CD14-positive monocyte (primary cell): ENCODE measurements at regions not wholly inside any gene's neighbourhood (a gene's known extent, or its start where the extent isn't known, plus 50 kb on each side); places are given as distances from the start of the nearest gene placed in this dataset.

Source experiments
- DNase-seq, 3 donors: peaks; one replicate each; pipeline ENCODE4 v3.0.0-alpha.2; 2011 to 2022
- H2AFZ ChIP-seq: 2 replicates; pipeline ENCODE4 v1.6.0; 2012; ENCODE audit warnings: mild to moderate bottlenecking, low read depth, low read length, inconsistent platforms; ENCODE audit not compliant: insufficient read depth, poor library complexity, severe bottlenecking
- H3K27ac ChIP-seq, 2 donors: 1 replicate in 1 of 2; 2 replicates in 1 of 2; pipeline ENCODE4 v1.5.1; 2012 to 2013; ENCODE audit warnings: low read length in 2 of 2, control low read depth in 1 of 2, inconsistent platforms in 1 of 2, low read depth in 1 of 2, mild to moderate bottlenecking in 1 of 2
- H3K27me3 ChIP-seq, 2 donors: one replicate each; pipeline versions ENCODE4 v1.6.0 to v1.6.1; 2011 to 2013; ENCODE audit warnings: low read length in 2 of 2; ENCODE audit not compliant: control insufficient read depth in 2 of 2, insufficient read depth in 2 of 2
- H3K36me3 ChIP-seq, 2 donors: replicated peaks in 1 of 2; 1 replicate in 1 of 2; 2 replicates in 1 of 2; pipeline versions ENCODE4 v1.5.1 to v1.6.1; 2012 to 2013; ENCODE audit warnings: low read length in 2 of 2, control low read depth in 1 of 2, inconsistent platforms in 1 of 2, mild to moderate bottlenecking in 1 of 2; ENCODE audit not compliant: insufficient read depth in 2 of 2, control insufficient read depth in 1 of 2
- H3K4me1 ChIP-seq, 2 donors: 1 replicate in 1 of 2; 2 replicates in 1 of 2; pipeline versions ENCODE4 v1.5.1 to v1.6.1; 2012 to 2013; ENCODE audit warnings: low read length in 2 of 2, control low read depth in 1 of 2, inconsistent platforms in 1 of 2, mild to moderate bottlenecking in 1 of 2, moderate library complexity in 1 of 2; ENCODE audit not compliant: insufficient read depth in 2 of 2, control insufficient read depth in 1 of 2
- H3K4me2 ChIP-seq: replicated peaks from 2 replicates; pipeline ENCODE3; 2012; ENCODE audit warnings: low read length, moderate library complexity, mild to moderate bottlenecking; ENCODE audit not compliant: poor library complexity, severe bottlenecking; ENCODE audit errors: extremely low read depth
- H3K4me3 ChIP-seq, 3 experiments: fragments of 200-600 bp in 1 of 3; sonication (generic) in 1 of 3; replicated peaks in 1 of 3; 1 replicate in 2 of 3; 2 replicates in 1 of 3; pipeline ENCODE4 v1.5.1; 2011 to 2013; ENCODE audit warnings: low read length in 3 of 3, mild to moderate bottlenecking in 3 of 3, control low read depth in 2 of 3, low read depth in 2 of 3, inconsistent platforms in 1 of 3, moderate library complexity in 1 of 3
- H3K79me2 ChIP-seq: 2 replicates; pipeline ENCODE4 v1.6.0; 2012; ENCODE audit warnings: mild to moderate bottlenecking, control low read depth, inconsistent platforms, low read length, moderate library complexity; ENCODE audit not compliant: insufficient read depth
- H3K9ac ChIP-seq: 2 replicates; pipeline ENCODE4 v1.6.0; 2017; ENCODE audit warnings: low read length, mild to moderate bottlenecking; ENCODE audit not compliant: insufficient read depth, poor library complexity, severe bottlenecking
- H3K9me3 ChIP-seq, 2 donors: replicated peaks in 1 of 2; 1 replicate in 1 of 2; 2 replicates in 1 of 2; pipeline versions ENCODE4 v1.5.1 to v1.6.1; 2012 to 2013; ENCODE audit warnings: low read length in 2 of 2, control low read depth in 1 of 2; ENCODE audit not compliant: control insufficient read depth in 1 of 2, insufficient read depth in 1 of 2
- H4K20me1 ChIP-seq: 2 replicates; pipeline ENCODE4 v1.6.0; 2012; ENCODE audit warnings: mild to moderate bottlenecking, low read length, control low read depth, moderate library complexity; ENCODE audit not compliant: insufficient read depth
- H3K27ac Mint-ChIP-seq, 7 donors: one replicate each; pipeline ENCODE4 v1.8.0; 2020; ENCODE audit warnings: mild to moderate bottlenecking in 7 of 7, mixed read lengths in 7 of 7, moderate library complexity in 6 of 7, inconsistent platforms in 2 of 7
- H3K27me3 Mint-ChIP-seq, 3 donors: one replicate each; pipeline ENCODE4 v1.8.0; 2021 to 2022; ENCODE audit warnings: low read depth in 3 of 3, mild to moderate bottlenecking in 3 of 3, mixed read lengths in 3 of 3, moderate library complexity in 3 of 3, inconsistent platforms in 1 of 3
- H3K36me3 Mint-ChIP-seq, 2 donors: one replicate each; pipeline ENCODE4 v1.8.0; 2020; ENCODE audit warnings: mixed read lengths in 2 of 2, inconsistent platforms in 1 of 2, mild to moderate bottlenecking in 1 of 2
- H3K4me1 Mint-ChIP-seq: one replicate; pipeline ENCODE4 v1.8.0; 2020; ENCODE audit warnings: mild to moderate bottlenecking, mixed read lengths
- H3K4me3 Mint-ChIP-seq, 2 donors: one replicate each; pipeline ENCODE4 v1.8.0; 2020; ENCODE audit warnings: mild to moderate bottlenecking in 2 of 2, mixed read lengths in 2 of 2, moderate library complexity in 1 of 2
- H3K9me3 Mint-ChIP-seq, 7 donors: one replicate each; pipeline ENCODE4 v1.8.0; 2020 to 2022; ENCODE audit warnings: mixed read lengths in 7 of 7, mild to moderate bottlenecking in 6 of 7, moderate library complexity in 6 of 7, inconsistent platforms in 2 of 7
- WGBS: methylation state at CpG from one replicate; pipeline ENCODE4 v1.1.5; 2013; ENCODE audit warnings: missing lambda C conversion rate; ENCODE audit not compliant: insufficient coverage; 5-methylcytosine and 5-hydroxymethylcytosine counted together
- intact Hi-C, 2 donors: fragments of 100-400 bp; cut with micrococcal nuclease; formaldehyde crosslinking; loops; one replicate each; pipeline versions ENCODE4 v1.15.0 to v1.15.1; 2023
- TF ChIP-seq, protein P1 (sequence below): fragments of 200-600 bp; IDR thresholded peaks from one replicate; pipeline ENCODE4 v1.8.0; 2022; ENCODE audit warnings: antibody characterized with exemption, mild to moderate bottlenecking

GRCh38 chr1:190663962-190664361 is 186.3 kb upstream of the BRINP3 start:
- TF ChIP-seq, protein P1, sequence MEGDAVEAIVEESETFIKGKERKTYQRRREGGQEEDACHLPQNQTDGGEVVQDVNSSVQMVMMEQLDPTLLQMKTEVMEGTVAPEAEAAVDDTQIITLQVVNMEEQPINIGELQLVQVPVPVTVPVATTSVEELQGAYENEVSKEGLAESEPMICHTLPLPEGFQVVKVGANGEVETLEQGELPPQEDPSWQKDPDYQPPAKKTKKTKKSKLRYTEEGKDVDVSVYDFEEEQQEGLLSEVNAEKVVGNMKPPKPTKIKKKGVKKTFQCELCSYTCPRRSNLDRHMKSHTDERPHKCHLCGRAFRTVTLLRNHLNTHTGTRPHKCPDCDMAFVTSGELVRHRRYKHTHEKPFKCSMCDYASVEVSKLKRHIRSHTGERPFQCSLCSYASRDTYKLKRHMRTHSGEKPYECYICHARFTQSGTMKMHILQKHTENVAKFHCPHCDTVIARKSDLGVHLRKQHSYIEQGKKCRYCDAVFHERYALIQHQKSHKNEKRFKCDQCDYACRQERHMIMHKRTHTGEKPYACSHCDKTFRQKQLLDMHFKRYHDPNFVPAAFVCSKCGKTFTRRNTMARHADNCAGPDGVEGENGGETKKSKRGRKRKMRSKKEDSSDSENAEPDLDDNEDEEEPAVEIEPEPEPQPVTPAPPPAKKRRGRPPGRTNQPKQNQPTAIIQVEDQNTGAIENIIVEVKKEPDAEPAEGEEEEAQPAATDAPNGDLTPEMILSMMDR: no peak
- Histone ChIP-seq H3K27me3 (no peaks in the 10 kb centered on the region), H3K4me3 (no peak overlapping the region), H3K4me2 (no peak overlapping the region), H3K9ac (no peak overlapping the region), H3K4me1 (no peaks in the 10 kb centered on the region), H4K20me1 (no peaks in the 10 kb centered on the region), H3K36me3 (no peaks in the 10 kb centered on the region), H3K9me3 (peaks cover 0 to 4% of the 10 kb centered on the region in 2 donors), H2AFZ (no peak overlapping the region), H3K27ac (no peak overlapping the region), H3K79me2 (no peaks in the 10 kb centered on the region)
- Mint-ChIP-seq H3K4me3 (no peak overlapping the region), H3K27me3 (no peaks in the 10 kb centered on the region), H3K36me3 (no peaks in the 10 kb centered on the region), H3K4me1 (no peaks in the 10 kb centered on the region), H3K9me3 (peaks cover 0 to 7% (median 0%) of the 10 kb centered on the region in 7 donors), H3K27ac (no peak overlapping the region)
- WGBS: no CpG with 5 or more reads among the region's 1 CpG
- intact Hi-C loops: no loop called here
- no peak for DNase-seq

GRCh38 chr1:190665045-190665444 is 187.4 kb upstream of the BRINP3 start:
- H3K9ac ChIP-seq: no peak overlapping the region
- H2AFZ ChIP-seq: no peak overlapping the region
- H3K27me3 ChIP-seq: no peaks in the 10 kb centered on the region
- intact Hi-C loops: no loop called here
- H3K79me2 ChIP-seq: no peaks in the 10 kb centered on the region
- H3K4me1 ChIP-seq: no peaks in the 10 kb centered on the region
- H3K4me2 ChIP-seq: no peak overlapping the region
- no peak overlapping the region for H3K27ac Mint-ChIP-seq
- TF ChIP-seq, protein P1: no peak
- peaks cover 3 to 4% of the 10 kb centered on the region in 2 donors for H3K9me3 ChIP-seq
- no peaks in the 10 kb centered on the region for H3K36me3 Mint-ChIP-seq
- no peak overlapping the region for H3K4me3 ChIP-seq
- no peak overlapping the region for H3K27ac ChIP-seq
- no peak for DNase-seq
- no peaks in the 10 kb centered on the region for H3K27me3 Mint-ChIP-seq
- no peaks in the 10 kb centered on the region for H4K20me1 ChIP-seq
- H3K4me1 Mint-ChIP-seq: no peaks in the 10 kb centered on the region
- H3K4me3 Mint-ChIP-seq: no peak overlapping the region
- peaks cover 0 to 9% (median 0%) of the 10 kb centered on the region in 7 donors for H3K9me3 Mint-ChIP-seq
- H3K36me3 ChIP-seq: no peaks in the 10 kb centered on the region
